NCI-H446 treated with DMSO at 0.1 percent for 48 hours (cell line): ENCODE measurements at regions not wholly inside any gene's neighbourhood (a gene's known extent, or its start where the extent isn't known, plus 50 kb on each side); places are given as distances from the start of the nearest gene placed in this dataset.

Experiments
- DNase-seq: peaks from one replicate; lab custom pipeline; 2025; lab: John Stamatoyannopoulos, UW

DNA sequence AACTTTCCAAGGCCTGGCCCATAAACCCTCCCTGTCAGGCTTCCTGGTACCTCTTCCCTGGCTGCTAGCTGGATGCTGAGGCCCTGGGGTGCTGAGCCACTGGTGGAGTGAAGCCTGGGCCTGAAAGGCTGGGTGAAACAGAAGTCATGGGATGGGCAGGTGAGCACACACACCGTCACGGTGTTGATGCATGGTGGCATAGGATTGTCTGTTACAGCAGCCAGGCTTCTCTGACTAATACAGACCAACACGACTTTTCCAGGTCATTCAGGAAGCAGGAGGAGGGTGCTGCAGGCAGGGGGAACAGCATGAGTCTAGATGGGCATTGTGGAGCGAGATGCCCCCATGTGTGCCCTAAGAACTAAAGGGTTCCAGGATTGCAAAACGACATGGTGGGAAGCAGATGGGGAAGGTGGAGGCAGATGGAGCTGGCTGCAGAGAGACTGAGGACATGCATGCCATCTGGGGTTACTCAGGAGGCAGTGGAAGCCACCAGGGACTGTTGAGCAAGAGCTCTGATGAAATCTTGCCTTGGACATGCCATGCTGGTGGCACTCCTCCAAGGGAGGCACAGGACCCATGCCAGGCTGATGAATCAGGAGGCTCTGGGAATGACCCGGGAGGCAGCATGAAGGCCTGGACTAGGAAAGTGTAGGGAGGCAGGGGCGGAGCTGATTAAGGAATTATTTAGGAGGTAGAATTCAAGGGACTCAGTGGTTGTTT, 480.9 kb downstream of the TSN start:
- DNase-seq, result peak; percentile 90

DNA sequence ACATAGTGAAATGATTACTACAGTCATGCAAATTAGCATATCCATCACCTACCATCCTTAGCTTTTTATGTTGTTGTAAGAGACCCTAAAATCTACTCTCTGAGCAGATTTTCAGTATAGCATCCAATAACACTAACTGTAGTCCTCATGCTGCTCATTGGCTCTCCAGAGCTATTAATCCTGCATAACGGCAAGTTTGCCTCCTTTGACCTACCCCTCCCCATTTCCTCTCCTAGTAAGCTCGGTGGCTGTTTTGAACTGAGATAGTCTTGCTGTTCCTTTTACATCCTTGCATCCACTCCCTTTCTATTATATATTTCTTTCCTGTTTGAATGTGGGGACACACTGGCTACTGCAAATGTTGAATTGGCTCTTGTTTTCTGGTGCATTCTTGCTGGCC, 481.5 kb downstream of the TSN start:
- no peak for DNase-seq

DNA sequence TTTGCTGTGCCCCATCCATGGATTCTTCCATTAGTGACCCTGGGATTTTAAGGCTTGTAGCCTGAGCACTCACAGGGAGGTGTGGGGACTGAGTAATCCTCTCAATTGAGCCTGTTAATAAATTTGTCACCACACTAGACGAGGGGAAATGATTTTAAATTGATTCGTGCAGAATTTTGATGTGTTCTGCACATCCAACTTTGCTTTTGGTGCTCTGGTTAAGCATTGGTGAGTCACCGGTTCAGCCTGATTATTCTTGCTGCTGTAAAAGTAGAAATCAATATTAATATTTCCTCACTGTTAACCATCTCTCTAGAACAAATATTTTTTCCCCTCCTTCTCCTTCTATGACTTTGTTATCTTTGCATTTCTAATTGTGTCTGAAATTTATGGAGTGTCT, 482.0 kb downstream of the TSN start:
- no peak for DNase-seq

DNA sequence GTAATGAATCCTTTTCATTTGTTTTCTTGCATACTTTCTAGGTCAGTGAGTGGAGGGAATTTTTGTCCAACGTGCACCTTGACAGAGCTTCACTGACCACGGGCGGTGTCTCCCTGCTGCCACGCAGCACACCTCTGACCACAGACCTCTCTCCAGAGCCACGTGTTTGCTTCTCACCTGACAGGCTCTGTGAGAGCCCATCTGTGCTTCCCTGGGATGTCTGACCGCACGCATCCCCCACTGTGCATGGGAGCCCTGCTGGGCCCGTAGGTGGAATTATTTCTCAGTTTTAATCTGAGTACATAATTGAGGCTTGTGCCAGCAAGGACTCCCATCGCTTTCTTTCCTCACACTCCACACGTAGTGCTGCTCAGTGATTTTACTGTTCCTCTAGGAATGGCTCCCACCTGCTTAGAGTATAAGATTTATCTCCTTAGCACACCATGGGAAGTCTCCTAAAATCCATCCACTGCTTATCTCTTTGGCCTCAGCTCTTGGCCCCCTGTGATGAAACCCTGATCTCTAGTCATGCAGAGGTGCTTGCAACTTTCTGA, 482.6 kb downstream of the TSN start:
- DNase-seq, result no peak

DNA sequence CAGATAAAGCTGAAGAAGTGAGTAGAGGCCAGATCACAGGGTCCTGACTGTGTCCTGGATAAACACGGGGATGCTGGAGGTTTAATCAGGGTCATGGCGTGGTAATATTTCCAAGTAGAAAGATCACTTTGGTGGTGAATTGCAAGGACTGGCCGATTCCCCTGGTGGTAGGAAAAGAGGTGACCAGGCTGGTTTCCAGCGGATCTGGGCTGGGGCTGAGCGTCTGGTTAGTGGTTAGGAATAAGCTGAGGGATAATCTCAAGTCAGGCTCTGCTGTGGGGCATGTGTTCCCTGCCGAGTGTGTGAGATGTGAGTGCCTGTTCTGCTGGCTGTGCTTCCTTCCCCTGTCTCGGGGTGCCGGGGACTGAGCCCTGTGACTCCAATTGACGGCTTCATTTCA, 484.0 kb downstream of the TSN start:
- no peak for DNase-seq

DNA sequence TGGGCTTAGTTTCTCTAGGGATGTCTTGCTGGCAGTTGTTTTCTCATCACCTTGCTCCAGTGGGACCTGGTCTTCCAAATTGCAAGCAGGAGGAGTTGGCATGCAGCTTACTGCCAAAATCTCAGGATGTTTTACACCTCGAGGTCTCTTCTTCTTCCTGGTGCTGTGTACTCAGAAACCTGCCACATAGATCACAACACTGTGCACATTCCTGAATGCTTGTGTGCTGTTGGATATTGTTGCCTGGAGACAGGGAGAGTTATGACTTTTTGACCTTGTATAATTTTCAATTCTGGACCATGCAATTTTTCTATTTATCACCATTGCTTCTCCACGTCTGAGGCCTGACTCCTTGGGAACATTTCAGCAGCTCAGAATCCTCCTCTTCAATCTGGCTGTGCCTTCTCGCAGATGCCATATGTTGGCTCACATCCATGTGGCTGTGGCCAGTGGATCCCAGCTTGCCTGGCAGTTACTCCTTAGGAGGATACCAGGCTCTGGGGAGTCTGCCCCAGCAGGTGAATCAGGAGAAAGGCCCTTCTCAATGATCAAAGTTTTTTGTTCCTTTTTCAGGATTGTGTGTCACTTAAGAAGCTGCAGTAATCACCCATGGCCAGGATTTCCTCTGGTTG, 489.3 kb downstream of the TSN start:
- DNase-seq, result peak; percentile 47

DNA sequence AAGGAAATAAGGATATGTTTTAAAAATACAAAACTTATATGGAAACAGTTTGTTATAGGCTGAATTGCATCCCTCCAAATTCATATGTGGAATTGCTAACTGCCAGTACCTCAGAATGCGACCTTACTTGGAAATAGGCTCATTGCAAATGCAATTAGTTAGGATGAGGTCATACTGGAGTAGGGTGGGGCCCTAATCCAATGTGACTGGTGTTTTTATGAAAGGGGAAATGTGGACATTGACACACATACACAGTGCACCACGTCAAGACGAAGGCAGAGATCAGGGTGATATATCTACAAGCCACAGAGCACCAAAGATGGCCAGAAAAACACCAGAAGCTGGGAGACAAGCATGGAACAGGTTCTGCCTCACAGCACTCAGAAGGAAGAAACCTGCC, 494.2 kb downstream of the TSN start:
- DNase-seq, result no peak

DNA sequence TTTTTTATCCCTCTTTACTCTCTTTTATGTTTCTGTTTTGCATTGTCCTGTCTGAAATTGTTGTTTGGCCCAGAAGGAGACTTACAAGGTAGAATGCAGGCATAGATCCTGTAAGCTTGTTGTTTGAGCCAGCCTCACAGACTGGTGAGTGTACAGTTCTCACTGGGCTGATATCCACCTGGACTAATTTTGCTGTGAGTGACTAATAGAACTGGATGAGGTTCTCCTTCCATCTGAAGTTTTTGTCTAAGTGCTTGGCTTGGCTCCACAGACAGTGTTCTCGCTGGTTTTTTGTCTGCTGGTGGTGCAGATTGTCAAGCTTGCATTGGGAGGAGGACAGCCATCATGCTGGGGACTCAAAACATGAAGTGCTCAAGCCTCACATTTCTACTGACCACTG, 495.7 kb downstream of the TSN start:
- peak; percentile 45 for DNase-seq

DNA sequence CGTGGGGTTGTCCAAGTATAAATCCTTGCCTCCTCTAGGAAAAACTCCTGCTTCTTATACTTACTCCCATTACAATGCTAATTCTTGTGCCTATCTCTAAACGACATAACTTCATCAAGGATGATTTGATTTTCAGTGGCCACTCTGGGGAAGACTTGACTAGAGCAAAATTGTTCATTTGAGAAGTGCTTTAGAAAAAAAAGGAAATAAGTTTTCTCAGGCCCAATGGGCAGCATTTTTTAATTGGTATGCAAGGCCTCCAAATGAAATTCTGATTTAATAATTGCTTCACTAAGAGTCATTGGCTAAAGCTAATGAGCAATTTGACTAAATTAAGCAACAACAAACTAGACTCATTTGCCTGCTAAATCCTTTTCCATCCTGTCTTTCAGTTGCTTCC, 496.1 kb downstream of the TSN start:
- DNase-seq, result no peak

DNA sequence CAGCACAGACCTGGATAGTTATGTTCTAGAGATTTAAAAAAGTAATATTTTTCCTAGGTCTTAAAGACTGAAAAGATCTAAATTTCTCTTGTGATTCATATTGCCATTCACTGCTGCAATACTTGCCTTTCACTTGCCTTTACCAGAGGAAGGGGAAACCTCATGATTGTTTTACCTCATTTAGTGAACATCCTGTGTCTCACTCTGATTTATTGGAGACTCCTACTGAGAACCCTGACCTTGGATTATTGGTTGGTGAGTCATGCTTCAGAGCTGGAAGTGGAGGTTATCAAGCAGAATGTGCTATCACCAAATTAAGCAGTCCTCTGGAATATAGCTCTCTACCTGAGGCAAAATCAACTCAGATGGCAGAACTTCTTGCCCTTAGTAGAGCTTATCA, 500.5 kb downstream of the TSN start:
- DNase-seq, result no peak

DNA sequence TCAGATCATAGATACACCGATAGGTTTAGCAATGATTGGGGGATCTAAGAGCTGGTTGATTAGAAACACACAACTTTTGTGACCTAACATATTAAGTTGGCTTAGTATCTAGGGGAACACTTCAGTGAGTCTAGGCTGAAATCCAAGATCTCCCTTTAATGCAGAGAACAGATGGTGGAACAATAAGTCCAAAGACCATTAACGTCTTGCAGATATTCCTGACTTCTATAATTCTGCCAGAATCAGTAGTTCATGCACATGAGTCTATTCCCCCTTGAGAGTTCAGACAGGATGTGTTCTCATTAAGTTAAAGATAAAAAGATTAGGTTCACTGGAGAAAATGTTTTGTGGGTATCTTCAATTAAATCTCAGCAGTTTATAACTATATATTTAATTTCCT, 506.5 kb downstream of the TSN start:
- peak; percentile 91 for DNase-seq

DNA sequence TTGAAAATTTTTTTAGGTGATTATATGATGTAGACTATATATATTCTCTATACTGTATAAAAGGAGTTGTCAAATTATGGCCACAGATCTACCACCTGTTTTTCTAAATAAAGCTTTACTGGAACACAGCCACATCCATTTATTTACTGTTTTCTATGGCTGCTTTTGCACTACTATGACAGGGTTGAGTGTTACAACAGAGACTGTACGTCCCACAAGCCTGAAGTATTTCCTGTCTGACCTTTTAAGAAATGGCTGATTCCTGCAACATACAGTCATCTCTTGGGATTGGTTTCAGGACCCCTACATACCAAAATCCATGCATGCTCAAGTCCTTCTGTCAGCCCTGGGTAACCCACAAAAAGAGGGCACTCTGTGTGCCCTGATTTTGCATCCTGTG, 508.3 kb downstream of the TSN start:
- no peak for DNase-seq

DNA sequence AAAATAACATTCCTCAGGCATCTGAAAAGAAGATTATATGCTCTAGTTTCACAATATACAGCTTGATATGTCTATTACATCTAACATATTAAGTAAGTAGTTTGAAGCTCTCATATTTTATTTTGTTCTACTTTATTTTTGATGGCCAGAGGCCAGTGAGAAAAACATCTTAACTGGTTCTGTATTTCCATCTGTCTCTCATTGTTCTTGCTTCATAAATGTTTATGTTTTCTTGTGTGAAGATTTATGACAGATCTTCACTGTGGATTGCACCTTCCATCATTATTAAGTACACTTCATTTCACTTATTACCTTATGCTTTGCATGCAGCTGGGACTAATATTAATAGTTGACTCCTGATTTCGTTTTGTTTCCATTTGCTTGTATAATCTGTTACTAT, 511.2 kb downstream of the TSN start:
- peak; percentile 90 for DNase-seq

DNA sequence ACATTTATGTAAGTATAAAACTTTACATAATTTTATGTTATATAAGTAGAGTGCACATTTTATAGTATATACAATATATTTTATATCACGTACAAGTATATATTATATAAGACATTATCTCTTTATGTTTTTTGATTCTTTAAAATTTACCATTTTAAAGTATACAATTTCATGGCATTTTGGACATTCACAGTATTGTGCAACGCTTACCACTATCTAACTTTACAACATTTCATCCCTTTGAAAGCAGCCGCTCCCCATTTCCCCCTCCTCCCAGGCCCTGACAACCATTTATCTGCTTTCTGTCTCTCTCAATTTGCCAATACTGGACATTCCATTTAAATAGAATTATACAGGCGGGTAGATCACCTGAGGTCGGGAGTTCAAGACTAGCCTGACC, 512.5 kb downstream of the TSN start:
- no peak for DNase-seq

DNA sequence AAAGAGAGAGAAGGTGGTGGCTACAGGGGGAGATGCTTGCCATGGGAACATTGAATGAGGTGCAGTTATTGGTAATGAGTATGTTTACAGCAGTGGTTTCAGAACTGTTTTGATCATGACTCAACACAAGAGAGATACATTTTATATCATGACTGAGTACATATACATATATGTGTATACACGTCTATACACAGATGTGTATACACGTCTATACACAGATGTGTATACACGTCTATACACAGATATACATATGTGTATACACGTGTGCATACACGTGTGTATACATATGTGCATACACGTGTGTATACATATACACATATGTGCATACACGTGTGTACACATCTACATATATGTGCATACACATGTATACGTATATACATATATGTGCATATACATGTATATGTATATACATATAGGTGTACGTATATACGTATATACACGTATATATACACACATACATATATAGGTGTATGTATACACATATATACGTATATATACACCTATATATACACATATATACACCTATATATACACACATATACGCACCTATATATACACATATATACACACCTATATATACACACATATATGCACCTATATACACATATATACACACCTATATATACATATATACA, 518.5 kb downstream of the TSN start:
- DNase-seq, result no peak

DNA sequence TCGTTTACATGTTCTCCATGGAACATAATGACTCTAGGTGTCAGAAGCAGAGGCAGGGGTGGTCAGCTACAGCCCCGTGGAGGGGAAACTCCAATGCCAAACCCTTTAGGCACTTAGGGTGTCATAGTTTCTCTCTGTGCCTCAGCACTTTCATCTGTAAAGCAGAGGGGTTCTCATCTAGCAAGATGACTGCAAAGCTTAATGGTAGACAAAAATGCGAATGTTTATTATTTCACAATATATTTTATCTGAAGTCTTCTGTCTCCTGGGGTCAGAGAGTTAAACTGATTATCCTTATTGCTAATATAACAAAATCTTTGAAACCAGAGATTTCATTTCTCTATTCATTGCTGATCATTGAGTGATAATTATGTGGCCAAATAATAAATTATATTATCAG, 522.5 kb downstream of the TSN start:
- DNase-seq, result no peak

DNA sequence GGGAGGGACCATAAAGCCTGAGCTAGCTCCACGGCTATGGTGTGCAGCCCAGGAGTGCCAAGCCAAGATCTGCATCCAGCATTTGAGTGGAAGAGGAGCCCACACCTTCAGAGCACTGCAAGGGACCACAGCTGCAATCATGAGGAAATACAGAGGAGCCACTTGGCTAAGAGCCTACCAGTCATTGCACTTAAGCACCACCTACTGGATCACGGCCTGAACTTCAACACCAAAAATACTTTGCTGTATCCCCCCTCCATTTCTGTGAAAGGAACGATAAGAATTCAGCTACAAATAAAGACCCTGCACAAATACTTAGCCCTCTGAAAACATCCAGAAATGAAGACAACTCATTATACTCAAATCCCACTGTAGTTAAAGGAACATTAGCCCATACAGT, 545.3 kb downstream of the TSN start:
- no peak for DNase-seq

DNA sequence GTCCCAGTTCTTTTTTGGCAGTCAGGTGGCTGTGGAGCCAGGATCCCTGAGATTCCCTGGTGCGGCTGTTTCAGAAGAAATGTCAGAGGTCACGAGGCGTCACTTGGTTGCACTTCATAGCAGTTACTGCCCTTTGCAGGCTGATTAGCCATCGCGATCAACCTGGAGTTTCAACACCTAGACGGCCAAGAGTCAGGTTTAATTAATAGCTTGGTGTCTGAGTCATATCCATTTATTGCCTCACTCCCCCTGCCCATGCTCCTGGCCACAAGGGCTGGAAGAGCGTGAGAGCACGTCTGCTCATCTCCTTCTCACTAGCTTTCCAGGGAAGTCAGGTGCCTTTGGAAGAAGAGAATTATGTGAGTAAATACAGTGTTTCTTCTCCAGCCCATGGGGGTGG, 552.3 kb downstream of the TSN start:
- DNase-seq, result no peak

DNA sequence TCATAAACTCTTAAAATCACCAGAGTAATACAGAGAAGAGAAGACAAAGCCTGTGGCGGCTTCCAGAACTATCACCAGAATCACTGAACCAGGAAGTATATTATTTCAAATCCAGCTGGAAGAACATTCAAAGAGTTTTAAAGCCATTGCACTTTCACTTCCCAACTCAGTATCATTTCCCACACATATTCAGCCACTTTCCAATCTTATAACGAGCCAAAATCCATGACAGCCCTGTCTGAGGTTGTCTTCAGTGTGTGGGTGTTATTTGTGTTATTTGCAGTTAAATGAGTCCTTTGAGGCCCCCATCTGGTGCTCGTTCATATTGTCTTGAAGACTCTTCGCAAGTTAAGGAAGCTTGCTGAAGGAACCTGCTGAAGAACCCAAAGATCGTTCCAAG, 559.9 kb downstream of the TSN start:
- DNase-seq, result no peak

DNA sequence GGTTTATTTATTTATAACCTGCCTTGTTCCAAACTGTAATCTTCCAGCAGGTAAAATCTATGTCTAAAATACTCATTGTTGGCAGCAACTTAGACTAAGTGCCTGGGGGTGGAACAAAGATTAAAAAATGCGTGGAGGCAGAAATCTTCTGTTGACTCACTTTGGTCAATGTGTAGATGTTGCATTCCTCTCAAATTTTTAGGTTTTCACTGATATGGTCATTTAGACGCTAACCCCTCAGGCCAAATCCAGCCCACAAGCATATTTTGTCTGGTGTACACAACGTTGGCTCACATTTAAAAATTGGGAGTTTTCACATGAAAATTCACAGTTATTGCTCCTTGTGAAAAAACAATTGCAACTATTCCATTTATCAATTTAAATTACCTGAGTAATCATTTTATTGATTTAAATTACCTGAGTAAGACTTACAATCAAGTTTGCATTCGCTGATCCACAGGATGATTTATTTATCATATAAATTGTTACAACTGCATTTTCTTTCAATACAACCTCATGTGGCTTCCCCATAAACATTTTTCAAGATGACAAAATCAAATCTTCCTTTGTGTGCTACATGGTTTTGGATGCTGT, 564.2 kb downstream of the TSN start:
- DNase-seq, result no peak

DNA sequence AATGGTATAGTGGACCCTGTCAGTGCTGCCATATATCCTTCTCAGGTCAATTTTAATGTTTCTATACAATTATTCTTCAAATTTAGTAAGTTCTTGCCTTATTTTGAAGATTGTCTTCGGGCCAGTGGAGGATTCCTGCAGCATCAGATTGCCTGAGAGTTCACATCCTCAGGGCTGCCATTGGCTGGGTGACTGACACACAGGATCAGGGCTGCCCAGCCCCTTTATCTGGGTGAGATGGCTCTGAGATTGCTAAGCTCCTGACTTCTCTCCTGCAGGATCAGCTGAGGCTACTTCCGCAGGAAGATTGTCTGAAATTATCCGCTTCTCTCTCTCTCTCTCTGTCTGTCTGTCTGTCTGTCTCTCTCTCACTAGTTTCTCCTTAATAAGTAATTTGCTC, 567.4 kb downstream of the TSN start:
- no peak for DNase-seq

DNA sequence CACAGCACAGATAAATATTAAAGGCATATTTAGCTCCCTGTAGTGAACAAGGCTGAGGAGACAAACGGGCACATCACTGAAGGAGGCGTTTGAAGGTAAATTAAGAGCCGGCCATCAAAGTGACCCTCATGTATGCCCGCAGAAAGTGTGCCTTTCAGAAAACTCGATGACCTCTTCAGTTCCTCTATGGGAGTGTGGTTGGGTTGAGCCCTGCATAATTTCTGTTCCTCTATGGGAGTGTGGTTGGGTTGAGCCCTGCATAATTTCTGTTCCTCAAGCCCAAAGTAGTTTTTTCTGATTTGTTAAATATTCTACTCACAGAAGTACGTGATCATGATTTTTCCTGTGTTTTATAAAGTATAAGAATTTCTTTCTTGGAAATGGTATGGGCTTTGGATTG, 568.5 kb downstream of the TSN start:
- DNase-seq, result no peak

DNA sequence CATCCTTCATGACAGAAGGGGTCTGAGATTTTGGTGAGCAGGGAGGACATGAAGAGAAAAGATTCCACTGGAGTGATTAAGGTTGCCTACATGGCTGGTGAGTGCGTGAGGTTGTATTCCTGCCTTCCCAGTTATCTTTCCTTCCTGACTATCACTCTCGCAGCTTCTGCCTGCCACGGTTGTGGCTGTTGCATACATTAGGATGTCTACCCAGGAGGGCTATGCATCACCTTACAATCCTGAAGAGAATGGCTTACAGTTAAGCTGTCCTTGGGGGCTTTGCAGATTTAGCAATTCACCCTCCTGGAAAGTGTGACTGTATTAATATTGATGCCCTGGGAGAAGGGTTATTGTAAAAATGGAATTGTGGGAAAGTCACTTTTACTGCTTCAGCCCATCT, 571.0 kb downstream of the TSN start:
- no peak for DNase-seq
